Activated naive CD4-positive, alpha-beta T cell treated with anti-CD3 and anti-CD28 coated beads, Interleukin-2, amount 50 U/mL, for 72 hours (primary cell): ENCODE measurements at regions not wholly inside any gene's neighbourhood (a gene's known extent, or its start where the extent isn't known, plus 50 kb on each side); places are given as distances from the start of the nearest gene placed in this dataset.
"Not testable (repeated sequence)": the region's sequence is repeated elsewhere in the genome, so short reads cannot be mapped to it uniquely, and the experiment has no call there.

Experiments
- ATAC-seq, 2 donors: fragments of 150-1000 bp; cut with Tn5 transposase; 2 replicates each; pipeline ENCODE4 v1.10.0; 2021; ENCODE audit warnings: mild to moderate bottlenecking in 2 of 2, moderate library complexity in 2 of 2
- DNase-seq, 2 donors: peaks; one replicate each; pipeline ENCODE4 v3.0.0; 2021 to 2022; ENCODE audit warnings: low spot score in 2 of 2
- H3K27ac Mint-ChIP-seq, 2 donors: one replicate each; pipeline ENCODE4 v1.8.0; 2022; ENCODE audit warnings: mild to moderate bottlenecking in 2 of 2, mixed read lengths in 2 of 2
- H3K36me3 Mint-ChIP-seq, 2 donors: one replicate each; pipeline ENCODE4 v1.8.0; 2022; ENCODE audit warnings: mixed read lengths in 2 of 2
- H3K9me3 Mint-ChIP-seq, 2 donors: one replicate each; pipeline ENCODE4 v1.8.0; 2022; ENCODE audit warnings: mixed read lengths in 2 of 2

GRCh38 chr13:55613429-55614187 is 1527.1 kb upstream of the PRR20A start:
- DNase-seq: no peak
- Mint-ChIP-seq H3K27ac (no peak overlapping the region), H3K36me3 (no peaks in the 10 kb centered on the region), H3K9me3 (peaks cover 4 to 8% of the 10 kb centered on the region in 2 donors)
- ATAC-seq: no peak

GRCh38 chr13:55615081-55615480 is 1525.6 kb upstream of the PRR20A start:
- ATAC-seq (no peak), DNase-seq (no peak)
- Mint-ChIP-seq H3K36me3 (no peaks in the 10 kb centered on the region), H3K27ac (no peak overlapping the region), H3K9me3 (peaks cover 4 to 8% of the 10 kb centered on the region in 2 donors)

- no peak for ATAC-seq
- DNase-seq: no peak
- Mint-ChIP-seq H3K27ac (no peak overlapping the region), H3K36me3 (no peaks in the 10 kb centered on the region), H3K9me3 (peaks cover 4 to 11% of the 10 kb centered on the region in 2 donors)
Measured at GRCh38 chr13:55617241-55617640, 1523.5 kb upstream of the PRR20A start.

GRCh38 chr13:55627221-55627620 is 1513.5 kb upstream of the PRR20A start:
- ATAC-seq: no peak
- Mint-ChIP-seq H3K36me3 (peaks cover 0 to 10% of the 10 kb centered on the region in 2 donors), H3K9me3 (peaks cover 22 to 26% of the 10 kb centered on the region in 2 donors), H3K27ac (no peak overlapping the region)
- DNase-seq: no peak

- DNase-seq: no peak
- Mint-ChIP-seq H3K27ac (no peak overlapping the region), H3K36me3 (peaks cover 0 to 29% of the 10 kb centered on the region in 2 donors), H3K9me3 (peaks cover 32 to 38% of the 10 kb centered on the region in 2 donors)
- ATAC-seq: no peak
Measured at GRCh38 chr13:55632402-55632801, 1508.3 kb upstream of the PRR20A start.

GRCh38 chr13:55649485-55649884 is 1491.2 kb upstream of the PRR20A start:
- ATAC-seq (no peak), DNase-seq (no peak)
- Mint-ChIP-seq H3K36me3 (no peaks in the 10 kb centered on the region), H3K27ac (no peak overlapping the region), H3K9me3 (peaks cover 8 to 12% of the 10 kb centered on the region in 2 donors)

GRCh38 chr13:55652657-55653056 is 1488.1 kb upstream of the PRR20A start:
- Mint-ChIP-seq H3K36me3 (peaks cover 0 to 20% of the 10 kb centered on the region in 2 donors), H3K27ac (no peak overlapping the region), H3K9me3 (peaks cover 26 to 34% of the 10 kb centered on the region in 2 donors)
- ATAC-seq (no peak), DNase-seq (no peak)

- no peak for DNase-seq
- no peak for ATAC-seq
- H3K27ac Mint-ChIP-seq: no peak overlapping the region
- H3K9me3 Mint-ChIP-seq: peaks cover 28 to 36% of the 10 kb centered on the region in 2 donors
- peaks cover 0 to 25% of the 10 kb centered on the region in 2 donors for H3K36me3 Mint-ChIP-seq
Measured at GRCh38 chr13:55653497-55653896, 1487.2 kb upstream of the PRR20A start.

- Mint-ChIP-seq H3K27ac (no peak overlapping the region), H3K9me3 (peaks cover 28 to 36% of the 10 kb centered on the region in 2 donors), H3K36me3 (peaks cover 0 to 25% of the 10 kb centered on the region in 2 donors)
- no peak for DNase-seq
- no peak for ATAC-seq
Measured at GRCh38 chr13:55654243-55654642, 1486.5 kb upstream of the PRR20A start.

- Mint-ChIP-seq H3K36me3 (peaks cover 0 to 25% of the 10 kb centered on the region in 2 donors), H3K9me3 (peaks cover 31 to 40% of the 10 kb centered on the region in 2 donors)
- ATAC-seq, DNase-seq, H3K27ac Mint-ChIP-seq: not testable (repeated sequence)
Measured at GRCh38 chr13:55660264-55660663, 1480.5 kb upstream of the PRR20A start.

GRCh38 chr13:55660851-55661250 is 1479.9 kb upstream of the PRR20A start:
- ATAC-seq (no peak), DNase-seq (no peak)
- Mint-ChIP-seq H3K36me3 (peaks cover 0 to 20% of the 10 kb centered on the region in 2 donors), H3K9me3 (peaks cover 29 to 35% of the 10 kb centered on the region in 2 donors), H3K27ac (no peak overlapping the region)

- no peak overlapping the region for H3K27ac Mint-ChIP-seq
- no peak for DNase-seq
- ATAC-seq: no peak
- H3K9me3 Mint-ChIP-seq: peaks cover 27 to 30% of the 10 kb centered on the region in 2 donors
- peaks cover 0 to 15% of the 10 kb centered on the region in 2 donors for H3K36me3 Mint-ChIP-seq
Measured at GRCh38 chr13:55661505-55661904, 1479.2 kb upstream of the PRR20A start.

- Mint-ChIP-seq H3K27ac (no peak overlapping the region), H3K9me3 (peaks cover 15 to 22% of the 10 kb centered on the region in 2 donors), H3K36me3 (no peaks in the 10 kb centered on the region)
- DNase-seq (no peak), ATAC-seq (no peak)
Measured at GRCh38 chr13:55664178-55664577, 1476.5 kb upstream of the PRR20A start.

- ATAC-seq (no peak), DNase-seq (no peak)
- no peaks in the 10 kb centered on the region for H3K36me3 Mint-ChIP-seq
- H3K9me3 Mint-ChIP-seq: peaks cover 10 to 17% of the 10 kb centered on the region in 2 donors
- H3K27ac Mint-ChIP-seq: no peak overlapping the region
Measured at GRCh38 chr13:55669051-55669450, 1471.7 kb upstream of the PRR20A start.

- DNase-seq: no peak
- ATAC-seq: no peak
- Mint-ChIP-seq H3K36me3 (no peaks in the 10 kb centered on the region), H3K9me3 (peaks cover 17 to 20% of the 10 kb centered on the region in 2 donors), H3K27ac (no peak overlapping the region)
Measured at GRCh38 chr13:55673910-55674309, 1466.8 kb upstream of the PRR20A start.

GRCh38 chr13:55682776-55683175 is 1457.9 kb upstream of the PRR20A start:
- Mint-ChIP-seq H3K27ac (no peak overlapping the region), H3K9me3 (peaks cover 6 to 27% of the 10 kb centered on the region in 2 donors), H3K36me3 (no peaks in the 10 kb centered on the region)
- DNase-seq: no peak
- no peak for ATAC-seq

- H3K27ac Mint-ChIP-seq: no peak overlapping the region
- no peak for DNase-seq
- no peaks in the 10 kb centered on the region for H3K36me3 Mint-ChIP-seq
- peaks cover 11 to 15% of the 10 kb centered on the region in 2 donors for H3K9me3 Mint-ChIP-seq
- ATAC-seq: no peak
Measured at GRCh38 chr13:55705526-55705925, 1435.2 kb upstream of the PRR20A start.

GRCh38 chr13:55705971-55706370 is 1434.7 kb upstream of the PRR20A start:
- DNase-seq (no peak), ATAC-seq (no peak)
- no peaks in the 10 kb centered on the region for H3K36me3 Mint-ChIP-seq
- no peak overlapping the region for H3K27ac Mint-ChIP-seq
- H3K9me3 Mint-ChIP-seq: peaks cover 11 to 15% of the 10 kb centered on the region in 2 donors
